Neuronal stem cell (in vitro differentiated cells): ENCODE measurements at regions not wholly inside any gene's neighbourhood (a gene's known extent, or its start where the extent isn't known, plus 50 kb on each side); places are given as distances from the start of the nearest gene placed in this dataset.

Experiments used
- DNase-seq: peaks from one replicate; pipeline ENCODE4 v3.0.0-alpha.2; 2013; ENCODE audit warnings: low spot score
- H2AFZ ChIP-seq: one replicate; pipeline ENCODE4 v1.6.1; 2013; ENCODE audit warnings: mild to moderate bottlenecking, low read length, inconsistent platforms
- H2AK5ac ChIP-seq: 2 replicates; pipeline ENCODE4 v1.6.1; 2013; ENCODE audit warnings: low read depth, mild to moderate bottlenecking, inconsistent platforms, low read length, moderate library complexity, mixed read lengths
- H2BK120ac ChIP-seq: 2 replicates; pipeline ENCODE4 v1.6.1; 2013; ENCODE audit warnings: low read depth, mild to moderate bottlenecking, inconsistent platforms, low read length, moderate library complexity, mixed read lengths
- H2BK12ac ChIP-seq: one replicate; pipeline ENCODE4 v1.6.1; 2013; ENCODE audit warnings: low read length, inconsistent platforms
- H2BK15ac ChIP-seq: 2 replicates; pipeline ENCODE4 v1.6.1; 2013; ENCODE audit warnings: mild to moderate bottlenecking, low read length, inconsistent platforms, mixed read lengths
- H2BK5ac ChIP-seq: one replicate; pipeline ENCODE4 v1.6.1; 2013; ENCODE audit warnings: inconsistent platforms, mild to moderate bottlenecking, low read length, moderate library complexity
- H3K14ac ChIP-seq: one replicate; pipeline ENCODE4 v1.6.1; 2013; ENCODE audit warnings: low read length, inconsistent platforms
- H3K18ac ChIP-seq: 2 replicates; pipeline ENCODE4 v1.6.1; 2013; ENCODE audit warnings: low read length, inconsistent platforms
- H3K23ac ChIP-seq: 2 replicates; pipeline ENCODE4 v1.6.1; 2013; ENCODE audit warnings: low read depth, mild to moderate bottlenecking, mixed read lengths, low read length, inconsistent platforms; ENCODE audit not compliant: poor library complexity
- H3K27ac ChIP-seq: replicated peaks from 3 replicates; pipeline ENCODE4 v1.5.1; 2013; ENCODE audit warnings: low read length, inconsistent platforms
- H3K27me3 ChIP-seq, 3 experiments: 2 replicates each; pipeline ENCODE4 v1.6.1; 2013; ENCODE audit warnings: low read length in 3 of 3, mild to moderate bottlenecking in 2 of 3, inconsistent platforms in 1 of 3, low read depth in 1 of 3, mixed read lengths in 1 of 3, moderate library complexity in 1 of 3; ENCODE audit not compliant: control insufficient read depth in 3 of 3, insufficient read depth in 3 of 3
- H3K36me3 ChIP-seq, 2 donors: replicated peaks in 1 of 2; 2 replicates each; pipeline ENCODE4 v1.6.1; 2013; ENCODE audit warnings: low read length in 2 of 2; ENCODE audit not compliant: control insufficient read depth in 2 of 2, insufficient read depth in 2 of 2
- H3K4ac ChIP-seq: 2 replicates; pipeline ENCODE4 v1.6.1; 2013; ENCODE audit warnings: inconsistent platforms, mild to moderate bottlenecking, low read length, moderate library complexity
- H3K4me1 ChIP-seq, 2 donors: 1 replicate in 1 of 2; 2 replicates in 1 of 2; pipeline ENCODE4 v1.6.1; 2013; ENCODE audit warnings: low read length in 2 of 2, low read depth in 1 of 2; ENCODE audit not compliant: control insufficient read depth in 2 of 2, insufficient read depth in 1 of 2
- H3K4me2 ChIP-seq: one replicate; pipeline ENCODE4 v1.6.1; 2013; ENCODE audit warnings: mild to moderate bottlenecking, low read length, inconsistent platforms; ENCODE audit not compliant: insufficient read depth, poor library complexity, severe bottlenecking
- H3K4me3 ChIP-seq, 2 donors: 2 replicates each; pipeline ENCODE4 v1.5.1; 2013; ENCODE audit warnings: low read length in 2 of 2, mild to moderate bottlenecking in 2 of 2, inconsistent platforms in 1 of 2, moderate library complexity in 1 of 2
- H3K79me1 ChIP-seq: one replicate; pipeline ENCODE4 v1.6.1; 2013; ENCODE audit warnings: low read depth, mild to moderate bottlenecking, inconsistent platforms, low read length, moderate library complexity
- H3K9ac ChIP-seq: one replicate; pipeline ENCODE4 v1.6.1; 2013; ENCODE audit warnings: mild to moderate bottlenecking, low read depth, low read length, inconsistent platforms; ENCODE audit not compliant: poor library complexity
- H3K9me3 ChIP-seq, 2 donors: replicated peaks in 1 of 2; 2 replicates each; pipeline versions ENCODE3 to v1.6.1; 2013; ENCODE audit warnings: low read length in 2 of 2, mild to moderate bottlenecking in 2 of 2, inconsistent platforms in 1 of 2, low read depth in 1 of 2, mixed read lengths in 1 of 2, moderate library complexity in 1 of 2; ENCODE audit not compliant: control insufficient read depth in 2 of 2, insufficient read depth in 1 of 2
- H4K8ac ChIP-seq: one replicate; pipeline ENCODE4 v1.6.1; 2013; ENCODE audit warnings: low read depth, mild to moderate bottlenecking, inconsistent platforms, low read length, moderate library complexity
- H4K91ac ChIP-seq: one replicate; pipeline ENCODE4 v1.6.1; 2013; ENCODE audit warnings: low read length, low read depth, mild to moderate bottlenecking, inconsistent platforms; ENCODE audit not compliant: poor library complexity
- WGBS, 2 donors: extraction: QIAGEN DNeasy Blood & Tissue Kit; methylation state at CpG; one replicate each; pipeline ENCODE4 v1.1.7; 2013; ENCODE audit warnings: missing lambda C conversion rate in 2 of 2, mixed read lengths in 1 of 2; ENCODE audit not compliant: insufficient read length in 2 of 2, insufficient replicate concordance in 1 of 2; ENCODE audit errors: extremely low coverage in 2 of 2; 5-methylcytosine and 5-hydroxymethylcytosine counted together

GRCh38 chr17:73787076-73788059 is 143.1 kb upstream of the SDK2 start:
- WGBS, 2 donors: no CpG with 5 or more reads among the region's 13 CpGs

DNA sequence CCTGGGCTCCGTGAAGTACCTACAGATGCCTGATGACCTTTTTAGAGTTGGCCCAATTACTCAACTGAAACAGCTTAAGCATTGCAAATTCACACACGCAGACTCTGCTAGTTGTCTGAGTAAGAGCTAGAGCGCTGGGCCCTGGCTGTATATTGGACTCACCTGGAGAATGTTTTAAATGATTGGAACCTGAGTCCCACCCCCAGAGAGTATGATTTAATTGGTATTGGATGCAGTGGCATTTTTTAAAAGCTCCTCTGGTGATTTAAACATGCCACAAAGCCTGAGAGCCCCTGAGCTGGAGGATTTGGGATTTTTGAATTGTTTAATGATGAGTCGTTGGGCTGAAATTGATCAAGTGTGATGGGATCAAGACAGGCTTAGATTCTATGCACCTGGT is 143.9 kb upstream of the SDK2 start:
- H3K14ac ChIP-seq: no peak overlapping the region
- no CpG with 5 or more reads among the region's 4 CpGs for WGBS, 2 donors
- H3K9ac ChIP-seq: no peak overlapping the region
- H4K91ac ChIP-seq: no peak overlapping the region
- H4K8ac ChIP-seq: no peak overlapping the region
- peak overlapping the region; percentile 98 for H3K27ac ChIP-seq
- H3K9me3 ChIP-seq: peaks cover 0 to 3% of the 10 kb centered on the region in 2 donors
- no peak overlapping the region for H2BK5ac ChIP-seq
- H3K4me3 ChIP-seq: no peak overlapping the region
- DNase-seq: no peak
- no peak overlapping the region for H3K23ac ChIP-seq
- H3K18ac ChIP-seq: peak overlapping the region; percentile 68
- no peak overlapping the region for H2BK15ac ChIP-seq
- no peaks in the 10 kb centered on the region for H3K79me1 ChIP-seq
- H2AK5ac ChIP-seq: no peak overlapping the region
- peak overlapping the region; percentile 27 for H3K4me2 ChIP-seq
- H3K4ac ChIP-seq: no peak overlapping the region
- H3K27me3 ChIP-seq: peaks cover 0 to 19% (median 0%) of the 10 kb centered on the region in 3 experiments
- H2BK120ac ChIP-seq: peak overlapping the region; percentile 33
- peak overlapping the region; percentile 51 for H2BK12ac ChIP-seq
- H3K4me1 ChIP-seq: peaks cover 20 to 43% of the 10 kb centered on the region in 2 donors
- H2AFZ ChIP-seq: no peak overlapping the region
- H3K36me3 ChIP-seq: no peaks in the 10 kb centered on the region

More at GRCh38 chr17:73787076-73788059, 143.1 kb upstream of the SDK2 start:
- Histone ChIP-seq H2BK15ac (peak overlapping the region; percentile 41), H3K4me3 (no peak overlapping the region), H3K4me1 (peaks cover 20 to 43% of the 10 kb centered on the region in 2 donors), H2BK12ac (peak overlapping the region; percentile 51), H3K14ac (no peak overlapping the region), H3K9me3 (peaks cover 0 to 3% of the 10 kb centered on the region in 2 donors), H4K91ac (peak overlapping the region; percentile 59), H3K9ac (no peak overlapping the region), H3K23ac (no peak overlapping the region), H3K36me3 (no peaks in the 10 kb centered on the region), H3K27me3 (peaks cover 0 to 19% (median 0%) of the 10 kb centered on the region in 3 experiments), H3K27ac (peak overlapping the region; percentile 98), H2AFZ (peak overlapping the region; percentile 83), H2BK5ac (peak overlapping the region; percentile 62), H3K4ac (peak overlapping the region; percentile 42), H3K4me2 (peak overlapping the region; percentile 41), H3K18ac (peak overlapping the region; percentile 88), H4K8ac (no peak overlapping the region), H2BK120ac (peak overlapping the region; percentile 33), H2AK5ac (peak overlapping the region; percentile 85), H3K79me1 (no peaks in the 10 kb centered on the region)
- peak; percentile 59 for DNase-seq

DNA sequence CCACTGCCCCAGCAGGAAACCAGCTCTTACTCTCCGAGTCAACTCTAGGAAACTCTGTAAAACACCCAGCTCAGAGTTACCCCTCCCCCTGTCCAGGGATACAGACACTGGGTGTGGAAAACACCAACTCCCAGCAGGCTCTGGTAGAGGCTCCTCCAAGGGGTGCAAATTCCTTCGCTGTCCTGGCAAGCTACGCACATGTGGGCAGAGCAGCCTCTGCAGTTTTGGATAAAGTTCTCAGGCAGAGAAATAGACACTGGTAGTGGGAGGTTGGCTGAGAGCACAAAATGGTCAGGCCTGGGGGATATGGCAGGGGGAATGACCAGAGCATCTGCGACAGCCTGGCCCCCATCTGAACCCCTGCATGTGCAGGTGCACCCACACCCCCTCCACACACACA is 146.9 kb upstream of the SDK2 start:
- Histone ChIP-seq H3K14ac (no peak overlapping the region), H3K4me3 (no peak overlapping the region), H3K9me3 (peaks cover 0 to 3% of the 10 kb centered on the region in 2 donors), H3K23ac (no peak overlapping the region), H3K18ac (peak overlapping the region; percentile 48), H2BK12ac (peak overlapping the region; percentile 4), H3K79me1 (no peaks in the 10 kb centered on the region), H3K4me1 (peaks cover 18% of the 10 kb centered on the region in 2 donors), H2AFZ (no peak overlapping the region), H2BK5ac (no peak overlapping the region), H4K8ac (no peak overlapping the region), H2BK120ac (no peak overlapping the region), H4K91ac (no peak overlapping the region), H3K9ac (no peak overlapping the region), H3K27me3 (peaks cover 0 to 12% (median 0%) of the 10 kb centered on the region in 3 experiments), H3K4me2 (no peak overlapping the region), H2AK5ac (peak overlapping the region; percentile 78), H2BK15ac (peak overlapping the region; percentile 64), H3K4ac (no peak overlapping the region), H3K36me3 (no peaks in the 10 kb centered on the region), H3K27ac (no peak overlapping the region)
- DNase-seq: no peak
- WGBS, 2 donors: no CpG with 5 or more reads among the region's 4 CpGs

DNA sequence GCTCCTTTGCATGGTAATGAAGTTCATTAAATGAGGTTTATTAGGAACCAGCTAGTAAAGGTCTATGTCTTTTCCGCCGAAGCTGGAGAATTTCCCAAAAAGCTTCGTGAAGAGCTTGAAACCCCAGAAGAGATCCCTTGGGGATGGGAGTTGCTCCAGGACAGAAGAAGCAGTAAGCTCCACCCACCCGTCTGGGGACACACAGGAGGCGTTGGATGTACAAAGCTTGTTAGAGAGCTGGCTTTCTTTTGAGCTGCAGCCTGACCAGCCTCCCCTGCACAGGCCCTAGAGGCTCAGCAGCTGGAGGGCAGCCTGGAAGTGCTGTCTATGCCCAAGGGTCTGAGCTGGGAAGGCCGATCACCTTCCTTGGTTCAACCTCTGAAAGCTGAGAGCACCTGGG is 147.4 kb upstream of the SDK2 start:
- Histone ChIP-seq H3K4me3 (no peak overlapping the region), H3K4me2 (no peak overlapping the region), H3K9me3 (peaks cover 0 to 3% of the 10 kb centered on the region in 2 donors), H2BK120ac (no peak overlapping the region), H3K4me1 (peaks cover 12 to 16% of the 10 kb centered on the region in 2 donors), H4K91ac (no peak overlapping the region), H3K79me1 (no peaks in the 10 kb centered on the region), H2BK5ac (no peak overlapping the region), H2AK5ac (peak overlapping the region; percentile 78), H4K8ac (no peak overlapping the region), H3K36me3 (no peaks in the 10 kb centered on the region), H3K9ac (no peak overlapping the region), H2BK12ac (peak overlapping the region; percentile 4), H2AFZ (no peak overlapping the region), H3K14ac (no peak overlapping the region), H3K27ac (no peak overlapping the region), H3K23ac (no peak overlapping the region), H3K27me3 (peaks cover 0 to 6% (median 0%) of the 10 kb centered on the region in 3 experiments), H3K18ac (peak overlapping the region; percentile 82), H2BK15ac (no peak overlapping the region), H3K4ac (no peak overlapping the region)
- no peak for DNase-seq
- no CpG with 5 or more reads among the region's 6 CpGs for WGBS, 2 donors
